NB4 (cell line): ENCODE measurements at regions not wholly inside any gene's neighbourhood (a gene's known extent, or its start where the extent isn't known, plus 50 kb on each side); places are given as distances from the start of the nearest gene placed in this dataset.

ENCODE experiments used
- CTCF ChIP-seq: IDR thresholded peaks from one replicate; pipeline ENCODE4 v1.5.1; 2012; ENCODE audit warnings: low read depth, low read length
- POLR2A ChIP-seq: IDR thresholded peaks from 2 replicates; pipeline ENCODE4 v1.6.1; 2011; ENCODE audit warnings: mild to moderate bottlenecking; ENCODE audit not compliant: insufficient read length; ENCODE audit errors: extremely low read depth

- TF ChIP-seq CTCF (no peak), POLR2A (no peak)
Measured at GRCh38 chrX:80184854-80185253, 170.3 kb downstream of the TBX22 start.
